GM11168 (cell line): ENCODE measurements at regions not wholly inside any gene's neighbourhood (a gene's known extent, or its start where the extent isn't known, plus 50 kb on each side); places are given as distances from the start of the nearest gene placed in this dataset.

ENCODE experiments used
- in situ Hi-C: fragments of 300-500 bp; cut with MboI; formaldehyde crosslinking; loops from one replicate; pipeline ENCODE4 v1.12.0; 2022; ENCODE audit warnings: low sequenced_read_pairs; ENCODE audit not compliant: unreplicated experiment

DNA sequence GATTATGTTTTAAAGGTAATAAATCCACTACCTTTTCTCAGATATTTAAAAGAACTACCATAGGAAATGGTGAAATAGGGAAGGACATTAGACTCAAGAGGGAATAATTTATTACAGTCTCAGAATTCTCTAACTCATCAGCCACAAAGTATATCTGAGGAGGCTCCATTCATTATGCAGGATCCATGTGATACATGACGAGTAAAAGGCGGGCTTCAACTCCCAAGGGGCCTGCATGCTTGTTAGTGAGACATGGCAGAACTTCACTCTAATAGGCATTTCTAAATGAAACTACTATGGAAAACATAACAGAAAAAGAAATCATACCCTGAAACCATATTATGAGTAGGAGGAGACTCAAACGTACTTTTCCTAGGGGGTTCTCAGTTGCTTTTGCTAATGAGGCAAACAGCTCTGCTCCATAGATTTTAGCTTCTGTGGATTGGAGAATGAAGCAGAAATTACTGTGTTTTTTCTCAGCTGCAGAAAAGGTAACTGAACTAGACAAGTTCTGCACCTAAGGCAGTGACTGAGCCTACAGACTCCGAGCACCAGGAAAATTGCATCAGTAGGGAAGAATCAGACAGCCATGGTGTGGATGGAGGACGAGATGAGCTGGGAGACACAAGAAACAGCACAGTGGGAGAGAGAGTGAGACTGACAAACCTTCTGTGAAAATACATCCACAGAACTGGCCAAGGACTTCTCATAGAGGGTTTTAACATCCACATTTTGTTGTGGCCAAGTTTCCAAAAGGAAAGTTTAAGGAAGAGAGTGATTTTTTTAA is 254.6 kb upstream of the PRDM1 start:
- in situ Hi-C loops = no loop called here

DNA sequence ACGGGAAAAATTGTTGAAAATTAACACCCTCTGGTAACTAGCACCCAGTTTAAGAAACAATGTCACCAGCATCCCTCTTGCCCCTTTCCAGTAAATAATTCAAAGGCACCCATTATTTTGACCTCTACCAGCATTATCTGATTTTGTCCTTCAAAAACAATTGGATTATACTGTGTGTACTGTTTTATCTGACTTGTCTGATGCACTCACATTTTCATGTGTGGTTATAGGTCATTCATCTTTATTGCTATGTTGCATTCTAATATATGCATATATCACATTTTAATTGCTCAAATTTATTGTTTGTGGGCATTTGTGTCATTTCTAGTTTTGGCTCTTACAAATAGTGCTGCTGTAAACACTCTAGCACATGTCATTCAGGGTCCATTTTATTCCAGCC is 260.9 kb upstream of the PRDM1 start:
- in situ Hi-C loops = no loop called here

DNA sequence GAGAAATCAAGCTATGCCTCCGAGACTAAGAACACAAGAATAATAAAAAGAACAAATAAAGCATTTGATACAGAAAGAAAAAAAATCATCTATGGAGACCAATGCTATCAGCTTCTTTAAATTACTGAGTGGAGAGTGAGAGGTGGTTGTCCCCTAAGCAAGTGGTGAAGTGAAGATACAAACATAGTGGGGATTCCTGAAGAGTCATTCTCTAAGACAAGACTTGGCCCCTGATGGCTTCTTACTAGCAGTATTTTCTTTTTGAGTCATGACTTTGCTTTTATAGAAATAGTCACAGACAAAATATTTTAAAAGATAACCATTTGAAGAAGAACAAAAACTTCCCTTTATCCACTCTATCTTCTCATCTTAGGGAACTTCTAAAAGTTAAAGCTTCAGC is 261.4 kb upstream of the PRDM1 start:
- in situ Hi-C loops = no loop called here

DNA sequence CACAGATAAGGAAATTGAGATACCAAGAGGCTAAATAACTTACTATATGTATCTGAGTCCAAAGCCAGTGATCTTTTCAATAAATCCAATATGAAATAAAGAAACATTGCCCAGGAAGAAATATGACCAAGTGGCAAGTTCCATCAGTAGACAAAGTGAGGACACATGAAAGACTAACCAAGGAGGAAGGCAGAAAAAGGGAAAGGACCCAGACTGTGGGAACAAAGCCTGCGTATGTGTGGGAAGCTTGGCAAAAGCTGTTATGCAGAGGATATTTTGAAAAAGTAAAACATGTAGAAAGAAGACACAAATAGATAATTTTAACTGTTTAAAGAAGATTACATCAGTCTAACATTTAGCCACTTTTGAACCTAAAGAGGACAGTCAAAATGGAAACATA is 264.4 kb upstream of the PRDM1 start:
- in situ Hi-C loops = no loop called here

DNA sequence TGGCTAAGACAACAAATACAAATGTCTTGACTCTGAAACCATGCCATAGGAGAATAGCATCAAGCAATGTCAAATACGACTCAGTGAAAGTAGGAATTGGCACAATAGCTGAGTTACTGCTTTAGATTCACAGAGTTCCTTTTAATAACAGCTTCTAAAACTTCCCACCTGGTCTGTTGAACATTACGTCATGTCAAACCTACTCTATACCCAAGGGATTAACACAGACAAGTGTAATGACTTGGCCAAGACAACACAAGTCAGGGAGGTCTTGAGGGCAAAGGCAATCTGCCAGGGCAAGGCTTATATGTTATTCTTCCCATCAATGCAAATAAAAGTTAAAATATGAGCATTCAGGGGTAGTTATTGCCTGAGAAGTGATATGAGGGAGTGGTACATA is 265.1 kb upstream of the PRDM1 start:
- in situ Hi-C loops = no loop called here

DNA sequence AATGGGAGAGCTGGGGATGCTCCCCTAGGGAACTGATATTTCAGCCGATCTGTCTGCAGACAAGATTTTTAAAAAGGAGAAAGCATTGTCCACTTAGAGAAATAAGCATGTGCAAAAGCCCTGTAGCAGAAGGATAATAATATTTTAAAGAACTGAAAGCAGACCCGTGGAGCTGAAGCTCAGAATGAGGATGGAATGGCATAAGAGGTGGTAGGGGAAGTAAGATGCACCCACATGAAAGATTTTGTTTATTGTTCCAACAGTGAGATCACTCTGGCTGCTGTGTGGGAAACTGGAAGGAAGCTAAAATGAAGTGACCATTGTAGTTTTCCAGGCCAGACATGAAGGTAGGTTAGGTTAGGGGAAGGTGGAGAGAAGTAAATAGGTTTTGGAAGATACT is 266.4 kb upstream of the PRDM1 start:
- in situ Hi-C loops = no loop called here

DNA sequence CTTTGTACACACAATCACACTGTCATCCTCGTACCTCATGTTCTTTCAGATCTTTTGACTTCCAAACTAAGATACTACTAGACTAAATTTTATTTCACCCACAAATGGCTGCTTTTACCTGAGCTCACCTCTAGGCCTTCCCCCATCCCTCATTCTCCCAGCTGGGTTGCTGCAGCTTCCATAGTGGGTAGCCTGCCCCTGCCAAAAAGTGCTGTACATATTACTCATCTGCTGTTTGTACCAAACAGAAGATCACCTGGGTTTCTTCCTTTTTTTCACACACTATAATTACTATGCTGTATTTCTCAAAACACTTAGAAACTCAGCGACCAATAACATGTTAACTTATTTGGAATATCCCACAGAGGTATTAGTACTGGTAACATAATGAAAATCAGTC is 267.6 kb upstream of the PRDM1 start:
- in situ Hi-C loops = no loop called here

DNA sequence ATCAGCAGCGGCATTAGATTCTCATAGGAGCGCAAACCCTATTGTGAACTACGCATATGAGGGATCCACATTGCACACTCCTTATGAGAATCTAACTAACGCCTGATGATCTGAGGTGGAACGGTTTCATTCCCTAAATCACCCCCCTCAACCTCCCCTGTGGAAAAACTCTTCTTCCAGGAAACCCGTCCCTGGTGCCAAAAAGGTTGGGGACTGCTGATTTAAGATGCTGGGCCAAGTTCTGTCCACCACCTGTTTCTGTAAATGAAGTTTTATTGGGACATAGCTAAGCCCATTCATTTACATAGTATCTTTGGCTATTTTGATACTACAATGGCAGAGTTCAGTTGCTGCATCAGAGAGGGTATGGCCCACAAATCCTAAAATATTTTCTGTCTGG is 268.2 kb upstream of the PRDM1 start:
- in situ Hi-C loops = no loop called here

DNA sequence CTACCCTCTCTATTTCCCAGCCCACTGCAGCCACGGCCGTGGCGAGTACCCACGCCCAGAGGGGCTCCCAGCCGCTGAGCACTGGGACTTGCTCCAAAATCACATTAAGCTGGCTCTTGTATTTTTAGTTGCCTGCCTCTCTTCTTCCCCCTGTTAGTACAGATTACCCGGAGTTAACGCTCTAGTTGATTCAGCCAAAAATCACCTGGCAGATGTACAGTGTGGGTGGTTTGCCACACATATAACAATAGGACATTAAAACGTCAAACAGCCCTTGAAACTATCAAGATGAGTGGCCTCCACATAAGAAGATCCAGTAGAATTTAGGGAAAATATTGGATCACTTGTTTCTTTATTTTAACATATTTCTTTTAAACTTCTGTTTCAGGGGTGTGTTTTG is 268.8 kb upstream of the PRDM1 start:
- in situ Hi-C loops = no loop called here

DNA sequence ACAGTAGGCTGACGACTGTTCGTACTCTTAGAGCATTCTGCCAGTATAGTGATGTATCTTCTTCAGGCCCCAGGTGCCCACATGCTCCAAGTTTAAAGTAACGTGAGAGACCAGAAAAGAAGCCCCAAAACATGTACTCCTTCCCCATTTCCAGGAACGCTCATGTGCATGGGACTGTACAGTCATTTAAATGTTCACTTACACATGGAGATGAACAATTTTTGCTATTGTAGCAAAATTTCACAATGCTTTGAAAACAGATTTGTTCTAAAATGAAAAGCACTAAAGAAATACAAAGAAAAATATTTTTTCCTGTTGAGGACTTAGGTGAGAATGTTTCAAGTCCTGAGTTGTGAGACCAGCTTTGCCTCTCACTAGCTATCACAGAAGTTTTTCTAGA is 269.3 kb upstream of the PRDM1 start:
- in situ Hi-C loops = no loop called here

DNA sequence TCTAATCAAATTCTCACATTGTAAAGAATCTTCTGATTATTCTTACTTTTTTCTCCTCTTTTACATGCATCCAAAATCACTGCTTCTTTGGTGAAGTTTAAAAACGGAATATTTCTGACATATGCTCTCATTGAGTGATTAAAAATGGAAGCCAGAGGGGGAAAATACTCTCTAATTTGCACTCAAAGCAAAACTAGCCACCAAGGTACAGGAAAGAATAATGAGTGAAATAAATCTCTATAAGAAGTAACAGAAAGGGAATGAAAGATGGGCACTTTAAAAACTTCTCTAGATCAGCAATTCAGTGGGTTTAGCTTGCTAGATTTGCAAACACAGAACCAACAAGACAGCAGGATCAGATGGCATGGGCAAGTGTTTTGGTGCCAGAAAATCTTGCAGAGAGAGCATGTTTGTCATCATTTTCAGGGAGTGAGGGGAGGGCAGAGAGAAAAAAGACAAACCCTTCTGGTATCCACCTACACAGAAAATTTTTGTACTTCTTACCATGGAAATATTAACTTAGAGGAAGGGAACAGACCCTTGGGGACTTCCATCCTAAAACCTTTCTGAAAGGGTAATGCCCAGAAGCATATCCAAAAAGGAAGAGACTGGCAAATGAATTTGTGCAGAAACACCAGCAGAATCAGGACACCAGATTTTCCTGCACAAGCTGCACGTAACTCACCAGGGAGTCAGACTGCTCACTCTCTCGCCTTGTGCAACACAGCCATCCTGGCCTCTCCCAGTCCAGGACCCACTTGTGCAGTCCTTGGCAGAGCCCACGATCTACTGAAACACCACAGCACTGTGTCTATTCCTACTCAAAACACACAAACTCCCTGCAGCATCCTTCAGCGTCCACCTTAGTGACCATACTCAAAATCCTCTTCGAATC is 270.2 kb upstream of the PRDM1 start:
- in situ Hi-C loops = no loop called here

DNA sequence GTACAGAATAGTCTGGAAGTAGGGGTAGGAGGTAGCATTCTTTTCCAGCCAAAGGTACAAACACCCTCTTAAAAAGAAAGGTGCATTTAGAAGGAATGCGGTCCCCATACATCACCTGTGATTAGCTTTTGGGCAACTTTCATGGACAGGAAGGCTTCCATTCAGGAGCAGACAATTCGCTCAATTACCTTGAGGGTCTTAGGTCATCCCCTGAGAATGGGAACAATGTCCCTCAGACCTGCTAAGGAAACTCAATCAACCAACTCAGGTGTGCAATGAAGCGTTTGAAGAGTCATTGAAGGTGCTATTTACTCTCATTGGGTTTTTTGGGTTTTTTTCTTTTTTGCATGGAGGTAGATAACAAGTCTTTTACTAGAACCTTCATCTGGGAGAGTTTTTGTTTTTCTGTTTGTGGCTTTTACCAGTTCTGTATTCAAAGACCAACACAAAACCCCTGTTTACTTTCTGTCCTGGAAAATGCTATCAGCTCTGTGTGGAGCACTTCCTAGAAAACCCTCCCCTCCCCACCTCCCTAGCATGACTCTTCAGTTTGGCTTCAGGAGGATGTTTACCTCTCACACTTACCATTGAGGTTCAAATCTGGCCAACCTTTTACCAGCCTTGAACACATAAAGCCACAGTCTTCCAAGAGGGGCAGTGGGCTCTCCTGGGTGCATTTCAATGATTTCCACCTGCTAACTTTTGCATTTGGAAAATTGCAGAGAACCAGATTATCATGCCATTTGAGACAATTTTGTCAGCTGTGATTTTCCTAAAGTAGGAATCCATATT is 271.2 kb upstream of the PRDM1 start:
- in situ Hi-C loops = no loop called here

DNA sequence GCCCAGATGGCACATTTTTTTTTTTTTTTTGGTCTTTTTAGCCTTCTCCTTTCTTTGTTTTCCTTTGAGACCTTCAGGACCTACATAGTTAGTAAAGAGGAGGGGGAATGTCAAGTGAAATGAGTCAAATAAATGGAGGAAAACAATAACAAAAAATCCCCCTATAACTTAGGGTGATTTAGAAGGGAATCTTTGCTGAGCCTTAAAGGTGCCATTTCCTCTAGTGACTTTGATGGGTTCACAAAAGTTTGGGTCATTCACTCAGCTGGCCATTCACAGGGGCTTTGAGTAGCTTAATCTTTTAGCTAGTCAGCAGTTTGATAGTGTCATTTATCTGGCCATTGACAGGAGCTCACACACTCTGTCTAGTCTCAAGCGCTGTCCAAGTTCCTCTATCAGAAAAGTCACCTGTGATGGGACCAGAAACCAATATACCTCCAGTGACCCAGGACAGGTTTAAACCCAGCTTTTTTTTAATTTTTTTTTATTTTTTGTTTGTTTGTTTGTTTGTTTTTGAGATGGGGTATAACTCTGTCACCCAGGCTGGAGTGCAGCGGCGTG is 275.1 kb upstream of the PRDM1 start:
- in situ Hi-C loops = no loop called here

DNA sequence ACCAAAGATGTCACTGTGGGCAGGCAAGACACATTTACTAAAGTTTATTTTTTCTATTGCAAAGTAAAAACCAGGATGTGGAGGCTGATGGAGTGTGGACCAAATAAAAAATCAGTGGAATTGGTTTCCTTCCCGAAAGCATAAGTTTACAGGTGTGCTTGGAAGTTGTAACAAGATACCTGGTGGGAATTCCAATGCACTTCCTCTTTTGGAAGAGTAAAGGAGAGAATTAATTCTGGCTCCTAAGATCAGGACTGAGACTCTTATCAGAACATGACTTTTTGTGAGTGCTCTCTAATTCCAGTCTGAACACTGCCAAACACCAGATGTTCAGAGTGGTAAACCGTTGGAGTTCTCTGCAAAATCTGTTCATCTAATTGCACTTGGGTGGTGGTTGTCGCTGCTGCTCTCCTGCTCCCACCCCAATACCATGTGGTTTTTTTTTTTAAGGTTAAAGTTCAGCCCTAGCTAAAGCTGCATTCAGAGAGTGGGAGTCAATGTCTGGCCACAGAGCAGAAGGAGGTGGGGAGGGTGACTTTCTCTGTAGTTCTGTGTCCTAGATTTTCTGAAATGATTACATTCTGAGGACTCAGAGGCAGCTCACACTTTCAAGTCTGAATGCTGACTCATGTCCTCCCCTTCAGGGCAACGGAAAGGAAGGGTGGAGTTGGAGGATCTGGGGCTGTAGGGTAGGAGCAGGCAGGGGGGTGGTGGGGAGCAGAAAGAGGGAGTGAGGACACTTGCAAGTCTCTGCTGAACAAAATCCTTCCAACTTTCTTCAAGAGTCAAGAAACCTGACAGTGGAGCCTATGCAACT is 275.8 kb upstream of the PRDM1 start:
- in situ Hi-C loops = no loop called here

DNA sequence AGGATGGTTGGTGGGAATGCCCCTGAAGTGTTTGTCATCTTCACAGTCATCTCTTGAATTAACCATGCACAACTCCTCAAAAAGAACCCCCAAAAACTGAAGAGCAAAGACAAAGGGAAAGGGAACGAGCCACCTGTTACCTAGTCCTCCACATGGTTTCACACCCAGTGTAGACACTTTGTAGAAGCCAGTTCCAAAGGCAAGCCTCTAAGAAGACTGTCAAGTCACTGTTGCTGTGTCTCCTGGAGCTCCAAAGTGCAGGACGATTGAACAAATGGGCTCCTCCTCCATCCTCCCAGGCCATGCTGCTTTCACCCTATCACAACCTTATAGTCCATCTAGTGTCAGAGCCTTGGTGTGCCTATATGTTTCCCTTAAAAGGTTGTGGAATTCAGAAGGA is 277.6 kb upstream of the PRDM1 start:
- in situ Hi-C loops = no loop called here

DNA sequence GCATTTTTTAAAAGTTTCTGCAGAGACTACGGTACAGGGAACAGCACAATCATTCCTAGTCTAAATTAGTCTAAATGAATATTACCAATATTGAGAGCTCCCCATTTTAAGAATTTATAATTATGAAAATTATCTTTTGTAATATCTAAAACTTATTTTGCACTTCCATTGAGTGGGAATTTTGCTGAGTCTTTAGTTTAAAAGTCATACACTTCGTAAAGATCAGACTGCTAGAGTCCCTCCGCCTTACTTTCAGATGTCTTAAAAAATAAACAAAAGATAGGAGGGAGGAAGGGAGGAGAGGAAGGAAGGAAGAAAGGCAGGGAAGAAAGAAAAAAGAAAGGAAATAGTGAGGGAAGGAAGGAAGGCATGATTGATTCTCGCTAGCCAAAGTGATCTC is 278.2 kb upstream of the PRDM1 start:
- in situ Hi-C loops = no loop called here

DNA sequence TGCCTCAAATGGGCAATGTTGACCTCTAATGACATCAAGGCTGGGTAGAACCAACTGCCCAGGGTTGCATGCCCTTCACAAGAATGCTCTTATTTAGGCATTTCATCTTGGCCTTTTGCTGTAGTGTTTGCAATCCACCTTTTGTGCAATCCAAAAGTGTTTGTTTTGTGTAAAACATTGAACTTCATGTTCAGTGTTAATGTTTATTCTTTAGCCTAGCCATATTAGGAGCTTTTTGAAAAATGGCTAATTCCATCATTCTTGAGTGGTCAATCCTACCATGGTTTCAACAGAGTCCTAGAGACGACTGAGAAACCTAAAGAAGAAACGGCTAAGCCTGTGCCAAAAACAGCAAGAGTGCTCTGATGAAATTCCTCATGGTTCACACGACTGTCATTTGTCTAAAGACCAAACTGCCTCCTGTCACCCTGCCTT is 279.6 kb upstream of the PRDM1 start:
- in situ Hi-C loops = no loop called here

DNA sequence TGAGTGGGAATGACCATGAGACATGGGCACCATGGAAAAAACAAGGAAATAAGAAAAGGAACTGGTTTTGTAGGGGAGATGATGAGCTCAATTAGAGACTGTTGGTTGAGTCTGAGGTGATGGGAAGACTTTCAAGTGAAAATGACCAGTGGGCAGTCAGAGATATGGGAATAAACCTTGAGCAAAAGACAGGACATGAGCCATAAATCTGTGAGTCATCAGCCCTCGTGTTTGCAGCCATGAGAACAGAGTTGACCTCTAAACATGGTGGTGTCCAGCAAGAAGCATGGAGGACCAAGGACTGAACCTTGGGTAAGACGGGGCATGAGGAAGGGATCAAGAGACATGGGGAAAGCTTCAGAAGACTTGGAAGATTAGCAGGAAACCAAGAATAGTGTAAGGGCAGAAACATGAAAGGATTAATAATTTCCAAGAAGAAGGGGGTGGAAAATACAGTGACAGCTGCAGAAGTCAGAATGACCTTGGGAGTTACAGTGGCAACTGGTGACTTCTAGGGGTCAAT is 280.6 kb upstream of the PRDM1 start:
- in situ Hi-C loops = no loop called here

DNA sequence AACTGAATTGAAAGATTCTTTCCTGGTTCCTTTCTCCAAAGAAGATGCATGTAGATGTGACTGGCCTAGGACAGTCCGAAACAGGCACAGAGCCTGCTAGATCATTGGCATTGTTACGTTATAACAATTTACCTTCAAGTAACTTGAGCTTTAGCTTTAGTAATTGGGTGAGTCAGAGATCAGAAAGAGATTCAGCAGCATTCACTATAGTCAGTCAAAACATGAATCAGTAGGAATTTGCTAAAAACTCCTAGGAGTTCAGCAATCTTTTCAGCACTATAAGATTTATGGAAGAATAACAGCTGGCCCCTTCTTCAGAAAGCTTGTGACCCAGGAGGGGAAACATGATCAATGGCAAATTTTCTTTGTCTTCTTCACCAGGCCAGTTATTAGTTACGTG is 281.7 kb upstream of the PRDM1 start:
- in situ Hi-C loops = no loop called here
